ENCODE measurements at regions not wholly inside any gene's neighbourhood (a gene's known extent, or its start where the extent isn't known, plus 50 kb on each side); places are given as distances from the start of the nearest gene placed in this dataset.

DNA sequence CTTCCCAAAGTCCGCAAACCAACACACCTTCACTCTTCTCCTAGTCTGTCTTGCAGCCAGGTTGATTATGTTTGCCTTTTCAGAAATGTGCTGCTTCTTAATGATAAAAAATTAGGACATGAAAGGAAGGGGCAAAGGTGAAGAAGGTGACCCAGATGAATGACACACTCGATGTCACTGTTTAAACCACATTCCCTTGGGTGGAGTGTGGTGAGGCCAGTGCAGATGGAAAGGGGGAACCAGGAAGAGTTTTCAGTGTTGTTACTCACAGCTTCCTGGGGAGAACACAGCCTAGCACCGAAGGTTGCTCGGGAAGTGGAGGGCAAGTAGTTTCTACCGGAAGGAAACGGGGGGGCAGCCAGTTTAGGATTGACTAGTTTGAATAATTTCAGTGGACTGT, 57.2 kb upstream of the BOD1L2 start:
- no peak overlapping the region for H3K27ac ChIP-seq (ENCODE audit: extremely low read depth, low read depth, low read length)
- H3K4me1 ChIP-seq (ENCODE audit: control insufficient read depth, insufficient read depth, low read length) = no peaks in the 10 kb centered on the region
- no peak overlapping the region for H3K4me3 ChIP-seq (ENCODE audit: low read depth, low read length)
- POLR2A ChIA-PET = no interaction called here
- no peaks in the 10 kb centered on the region for H3K36me3 ChIP-seq (ENCODE audit: control insufficient read depth in 2 of 2, insufficient read depth in 1 of 2, low read length in 2 of 2)
- TF ChIP-seq ZNF664 (tag by site-specific recombination; IDR thresholded peaks at IDR 0.05) (no peak), ZNF677 (tag by site-specific recombination; IDR thresholded peaks at IDR 0.05) (no peak), ZNF76 (tag by site-specific recombination; IDR thresholded peaks at IDR 0.05; ENCODE audit: borderline replicate concordance, low read depth) (no peak), ZFHX2 (tag by site-specific recombination; conservative IDR thresholded peaks at IDR 0.05) (no peak)
- TF ChIP-seq, protein P1, sequence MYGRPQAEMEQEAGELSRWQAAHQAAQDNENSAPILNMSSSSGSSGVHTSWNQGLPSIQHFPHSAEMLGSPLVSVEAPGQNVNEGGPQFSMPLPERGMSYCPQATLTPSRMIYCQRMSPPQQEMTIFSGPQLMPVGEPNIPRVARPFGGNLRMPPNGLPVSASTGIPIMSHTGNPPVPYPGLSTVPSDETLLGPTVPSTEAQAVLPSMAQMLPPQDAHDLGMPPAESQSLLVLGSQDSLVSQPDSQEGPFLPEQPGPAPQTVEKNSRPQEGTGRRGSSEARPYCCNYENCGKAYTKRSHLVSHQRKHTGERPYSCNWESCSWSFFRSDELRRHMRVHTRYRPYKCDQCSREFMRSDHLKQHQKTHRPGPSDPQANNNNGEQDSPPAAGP (tag by site-specific recombination; IDR thresholded peaks at IDR 0.05) = no peak
- CTCF ChIA-PET = no interaction called here
- H3K9me3 ChIP-seq (ENCODE audit: control insufficient read depth, insufficient read depth, low read depth, low read length) = no peaks in the 10 kb centered on the region

DNA sequence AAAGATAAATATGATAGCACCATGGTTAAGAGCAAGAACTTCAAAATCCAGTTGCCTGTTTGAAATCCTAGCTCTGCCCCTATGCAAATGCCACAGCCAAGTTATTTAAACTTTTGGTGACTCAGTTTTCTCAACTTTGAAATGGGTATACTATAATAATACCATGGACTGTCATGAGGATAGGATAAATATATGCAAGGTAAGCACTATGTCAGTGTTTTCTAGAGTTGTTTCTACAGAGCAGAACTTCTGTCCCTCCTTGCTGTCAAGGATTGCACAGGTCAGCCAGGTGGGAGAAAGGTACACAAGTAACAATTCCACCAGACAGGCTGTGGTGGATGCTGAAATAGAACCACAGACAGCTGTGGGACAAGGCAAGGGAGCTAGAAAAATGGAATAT, 55.7 kb upstream of the BOD1L2 start:
- no peaks in the 10 kb centered on the region for H3K9me3 ChIP-seq (ENCODE audit: control insufficient read depth, insufficient read depth, low read depth, low read length)
- no peak overlapping the region for H3K4me3 ChIP-seq (ENCODE audit: low read depth, low read length)
- ChIA-PET CTCF (no interaction called here), POLR2A (no interaction called here)
- H3K27ac ChIP-seq (ENCODE audit: extremely low read depth, low read depth, low read length) = no peak overlapping the region
- H3K4me1 ChIP-seq (ENCODE audit: control insufficient read depth, insufficient read depth, low read length) = no peaks in the 10 kb centered on the region
- no peaks in the 10 kb centered on the region for H3K36me3 ChIP-seq (ENCODE audit: control insufficient read depth in 2 of 2, insufficient read depth in 1 of 2, low read length in 2 of 2)
- TF ChIP-seq ZNF843 (tag by site-specific recombination; IDR thresholded peaks at IDR 0.05) = no peak
- no peak for TF ChIP-seq SP7 (tag by site-specific recombination; IDR thresholded peaks at IDR 0.05)
- TF ChIP-seq, protein P2, sequence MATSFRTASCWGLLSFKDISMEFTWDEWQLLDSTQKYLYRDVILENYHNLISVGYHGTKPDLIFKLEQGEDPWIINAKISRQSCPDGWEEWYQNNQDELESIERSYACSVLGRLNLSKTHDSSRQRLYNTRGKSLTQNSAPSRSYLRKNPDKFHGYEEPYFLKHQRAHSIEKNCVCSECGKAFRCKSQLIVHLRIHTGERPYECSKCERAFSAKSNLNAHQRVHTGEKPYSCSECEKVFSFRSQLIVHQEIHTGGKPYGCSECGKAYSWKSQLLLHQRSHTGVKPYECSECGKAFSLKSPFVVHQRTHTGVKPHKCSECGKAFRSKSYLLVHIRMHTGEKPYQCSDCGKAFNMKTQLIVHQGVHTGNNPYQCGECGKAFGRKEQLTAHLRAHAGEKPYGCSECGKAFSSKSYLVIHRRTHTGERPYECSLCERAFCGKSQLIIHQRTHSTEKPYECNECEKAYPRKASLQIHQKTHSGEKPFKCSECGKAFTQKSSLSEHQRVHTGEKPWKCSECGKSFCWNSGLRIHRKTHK (tag by site-specific recombination; IDR thresholded peaks at IDR 0.05) = no peak
- no peak for TF ChIP-seq FEZF1 (tag by site-specific recombination; IDR thresholded peaks at IDR 0.05)
- no peak for TF ChIP-seq ZBTB17 (tag by site-specific recombination; IDR thresholded peaks at IDR 0.05)

DNA sequence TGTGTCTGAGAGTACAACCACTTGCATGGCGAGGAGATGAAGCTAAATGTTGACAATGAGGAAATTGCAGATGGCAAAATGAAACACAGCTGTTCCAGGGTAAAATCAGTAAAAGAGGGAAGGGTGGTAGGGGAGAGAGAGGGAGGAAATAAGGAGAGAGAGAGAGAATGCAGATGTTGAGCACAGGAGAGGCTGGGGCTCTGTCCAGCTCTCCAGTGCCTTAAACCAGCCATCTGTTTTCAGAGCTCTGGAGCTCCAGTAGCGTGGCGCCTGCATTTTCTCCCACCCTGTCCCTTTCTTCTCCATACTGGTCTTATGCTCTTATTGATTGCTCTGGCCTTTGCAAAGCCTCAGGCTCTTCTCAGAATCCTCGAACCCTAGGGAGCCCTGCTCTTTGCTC, 52.7 kb upstream of the BOD1L2 start:
- TF ChIP-seq ZNF184 (tag by site-specific recombination; IDR thresholded peaks at IDR 0.05) = no peak
- TF ChIP-seq, protein P3, sequence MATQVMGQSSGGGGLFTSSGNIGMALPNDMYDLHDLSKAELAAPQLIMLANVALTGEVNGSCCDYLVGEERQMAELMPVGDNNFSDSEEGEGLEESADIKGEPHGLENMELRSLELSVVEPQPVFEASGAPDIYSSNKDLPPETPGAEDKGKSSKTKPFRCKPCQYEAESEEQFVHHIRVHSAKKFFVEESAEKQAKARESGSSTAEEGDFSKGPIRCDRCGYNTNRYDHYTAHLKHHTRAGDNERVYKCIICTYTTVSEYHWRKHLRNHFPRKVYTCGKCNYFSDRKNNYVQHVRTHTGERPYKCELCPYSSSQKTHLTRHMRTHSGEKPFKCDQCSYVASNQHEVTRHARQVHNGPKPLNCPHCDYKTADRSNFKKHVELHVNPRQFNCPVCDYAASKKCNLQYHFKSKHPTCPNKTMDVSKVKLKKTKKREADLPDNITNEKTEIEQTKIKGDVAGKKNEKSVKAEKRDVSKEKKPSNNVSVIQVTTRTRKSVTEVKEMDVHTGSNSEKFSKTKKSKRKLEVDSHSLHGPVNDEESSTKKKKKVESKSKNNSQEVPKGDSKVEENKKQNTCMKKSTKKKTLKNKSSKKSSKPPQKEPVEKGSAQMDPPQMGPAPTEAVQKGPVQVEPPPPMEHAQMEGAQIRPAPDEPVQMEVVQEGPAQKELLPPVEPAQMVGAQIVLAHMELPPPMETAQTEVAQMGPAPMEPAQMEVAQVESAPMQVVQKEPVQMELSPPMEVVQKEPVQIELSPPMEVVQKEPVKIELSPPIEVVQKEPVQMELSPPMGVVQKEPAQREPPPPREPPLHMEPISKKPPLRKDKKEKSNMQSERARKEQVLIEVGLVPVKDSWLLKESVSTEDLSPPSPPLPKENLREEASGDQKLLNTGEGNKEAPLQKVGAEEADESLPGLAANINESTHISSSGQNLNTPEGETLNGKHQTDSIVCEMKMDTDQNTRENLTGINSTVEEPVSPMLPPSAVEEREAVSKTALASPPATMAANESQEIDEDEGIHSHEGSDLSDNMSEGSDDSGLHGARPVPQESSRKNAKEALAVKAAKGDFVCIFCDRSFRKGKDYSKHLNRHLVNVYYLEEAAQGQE (tag by site-specific recombination; IDR thresholded peaks at IDR 0.05) = peak; percentile 74
- no peaks in the 10 kb centered on the region for H3K36me3 ChIP-seq (ENCODE audit: control insufficient read depth in 2 of 2, insufficient read depth in 1 of 2, low read length in 2 of 2)
- H3K4me1 ChIP-seq (ENCODE audit: control insufficient read depth, insufficient read depth, low read length) = no peaks in the 10 kb centered on the region
- no peak overlapping the region for H3K4me3 ChIP-seq (ENCODE audit: low read depth, low read length)
- no peaks in the 10 kb centered on the region for H3K9me3 ChIP-seq (ENCODE audit: control insufficient read depth, insufficient read depth, low read depth, low read length)
- CTCF ChIA-PET = interaction anchor here (0.6 kb wide), 2 partner anchors 344 to 382 kb away, joined by 3 read pairs; no protein-coding TSS in a partner anchor
- H3K27ac ChIP-seq (ENCODE audit: extremely low read depth, low read depth, low read length) = no peak overlapping the region
- POLR2A ChIA-PET = no interaction called here

DNA sequence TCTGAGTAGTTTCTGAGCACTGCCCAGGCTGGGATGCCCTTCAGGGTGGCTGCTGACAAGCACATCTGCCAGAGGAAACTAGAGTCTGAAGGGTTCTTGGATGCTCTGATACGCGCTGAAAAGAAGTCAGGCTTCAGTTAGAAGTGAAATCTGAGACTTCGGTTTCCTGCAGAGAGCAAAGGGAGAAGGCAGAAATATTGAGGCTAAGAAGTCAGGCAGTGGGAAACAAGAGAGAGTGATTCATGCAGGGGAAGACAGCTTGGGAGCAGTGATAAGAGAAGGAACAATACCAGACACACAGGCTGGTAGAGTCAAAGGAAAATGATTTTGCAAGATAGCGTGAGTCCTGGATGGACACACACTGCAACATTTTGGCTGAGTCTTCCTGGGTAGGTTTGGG, 51.0 kb upstream of the BOD1L2 start:
- CTCF ChIA-PET = no interaction called here
- TF ChIP-seq, protein P4, sequence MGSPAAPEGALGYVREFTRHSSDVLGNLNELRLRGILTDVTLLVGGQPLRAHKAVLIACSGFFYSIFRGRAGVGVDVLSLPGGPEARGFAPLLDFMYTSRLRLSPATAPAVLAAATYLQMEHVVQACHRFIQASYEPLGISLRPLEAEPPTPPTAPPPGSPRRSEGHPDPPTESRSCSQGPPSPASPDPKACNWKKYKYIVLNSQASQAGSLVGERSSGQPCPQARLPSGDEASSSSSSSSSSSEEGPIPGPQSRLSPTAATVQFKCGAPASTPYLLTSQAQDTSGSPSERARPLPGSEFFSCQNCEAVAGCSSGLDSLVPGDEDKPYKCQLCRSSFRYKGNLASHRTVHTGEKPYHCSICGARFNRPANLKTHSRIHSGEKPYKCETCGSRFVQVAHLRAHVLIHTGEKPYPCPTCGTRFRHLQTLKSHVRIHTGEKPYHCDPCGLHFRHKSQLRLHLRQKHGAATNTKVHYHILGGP (tag by site-specific recombination; IDR thresholded peaks at IDR 0.05) = no peak
- TF ChIP-seq ZIC2 (tag by site-specific recombination; IDR thresholded peaks at IDR 0.05) = peak; percentile 71
- POLR2A ChIA-PET = no interaction called here

More for the DNA sequence above, 51.0 kb upstream of the BOD1L2 start:
- H3K4me1 ChIP-seq (ENCODE audit: control insufficient read depth, insufficient read depth, low read length) = no peaks in the 10 kb centered on the region
- no peak overlapping the region for H3K27ac ChIP-seq (ENCODE audit: extremely low read depth, low read depth, low read length)
- no peaks in the 10 kb centered on the region for H3K9me3 ChIP-seq (ENCODE audit: control insufficient read depth, insufficient read depth, low read depth, low read length)
- H3K36me3 ChIP-seq (ENCODE audit: control insufficient read depth in 2 of 2, insufficient read depth in 1 of 2, low read length in 2 of 2) = no peaks in the 10 kb centered on the region
- no peak overlapping the region for H3K4me3 ChIP-seq (ENCODE audit: low read depth, low read length)
